ENCODE measurements at regions not wholly inside any gene's neighbourhood (a gene's known extent, or its start where the extent isn't known, plus 50 kb on each side); places are given as distances from the start of the nearest gene placed in this dataset.

DNA sequence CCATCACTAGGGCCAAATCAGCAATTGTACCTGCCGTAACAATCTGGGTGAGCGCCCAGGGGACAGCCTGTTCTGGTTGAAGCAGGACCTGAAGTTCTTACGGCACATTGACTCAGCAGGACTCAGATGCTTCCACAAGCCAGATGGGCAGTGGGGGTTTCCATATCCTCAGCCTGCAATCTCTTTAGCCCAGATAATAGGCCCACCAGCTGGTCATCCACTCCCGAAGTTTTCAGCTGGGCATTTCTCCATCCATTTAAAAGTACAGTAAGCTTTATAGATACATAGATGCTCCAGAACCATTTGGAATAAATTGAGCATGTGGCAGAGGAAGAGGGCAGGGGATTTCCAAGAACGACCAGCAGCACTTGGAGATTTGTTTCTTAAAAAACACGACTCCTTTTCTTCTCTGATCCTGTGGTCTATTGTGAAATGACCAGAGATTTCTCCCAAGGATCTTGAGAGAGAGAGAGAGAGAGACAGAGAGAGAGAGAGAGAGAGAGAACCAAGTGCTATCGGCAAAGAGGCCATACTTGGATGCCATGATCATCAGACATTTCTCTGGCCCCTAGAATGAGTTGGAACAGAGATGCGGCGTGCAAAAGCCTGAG lies 74.8 kb upstream of the PLXNC1 start:
- intact Hi-C loops (cut with micrococcal nuclease), result no loop called here
- no peaks in the 10 kb centered on the region for H3K9me3 ChIP-seq (ENCODE audit: control insufficient read depth in 1 of 2, insufficient read depth in 1 of 2, low read depth in 1 of 2, low read length in 2 of 2)
- no peaks in the 10 kb centered on the region for H3K27me3 ChIP-seq (ENCODE audit: insufficient read depth, low read length)
- H3K36me3 ChIP-seq (ENCODE audit: control insufficient read depth in 1 of 2, insufficient read depth in 2 of 2, low read length in 2 of 2), result no peaks in the 10 kb centered on the region
- no peak for ATAC-seq
- no peak overlapping the region for H3K9ac ChIP-seq (ENCODE audit: low read length)
- no peak overlapping the region for H2AFZ ChIP-seq (ENCODE audit: low read depth, low read length, poor library complexity, severe bottlenecking)
- no peaks in the 10 kb centered on the region for H3K79me2 ChIP-seq (ENCODE audit: insufficient read depth, low read length)
- ChIA-PET POLR2A (no interaction called here), CTCF (interaction anchor here (1.1 kb wide), 2 partner anchors 29 to 504 kb away, joined by 3 to 4 read pairs; no protein-coding TSS in a partner anchor), RAD21 (ENCODE audit: low non-redundant PET in 1 of 2, low total read pairs in 2 of 2, uncharacterized antibody in 2 of 2, unreplicated experiment in 2 of 2) (interaction anchor here in 1 of 2 experiments (2.1 kb wide), 1 partner anchor 504 kb away, joined by 4 read pairs; no protein-coding TSS in a partner anchor)
- 0 out of 4 replicates have a peak, but pooled peaks cover 0 to 3% of the 10 kb centered on the region in 2 experiments for H3K4me1 ChIP-seq (ENCODE audit: control insufficient read depth in 1 of 2, insufficient read depth in 2 of 2, low read length in 2 of 2)
- TF ChIP-seq POLR2AphosphoS5 (IDR thresholded peaks at IDR 0.05; ENCODE audit: low read depth, low read length), result no peak
- no peak for TF ChIP-seq JUND (IDR thresholded peaks at IDR 0.05)
- TF ChIP-seq, protein P1, sequence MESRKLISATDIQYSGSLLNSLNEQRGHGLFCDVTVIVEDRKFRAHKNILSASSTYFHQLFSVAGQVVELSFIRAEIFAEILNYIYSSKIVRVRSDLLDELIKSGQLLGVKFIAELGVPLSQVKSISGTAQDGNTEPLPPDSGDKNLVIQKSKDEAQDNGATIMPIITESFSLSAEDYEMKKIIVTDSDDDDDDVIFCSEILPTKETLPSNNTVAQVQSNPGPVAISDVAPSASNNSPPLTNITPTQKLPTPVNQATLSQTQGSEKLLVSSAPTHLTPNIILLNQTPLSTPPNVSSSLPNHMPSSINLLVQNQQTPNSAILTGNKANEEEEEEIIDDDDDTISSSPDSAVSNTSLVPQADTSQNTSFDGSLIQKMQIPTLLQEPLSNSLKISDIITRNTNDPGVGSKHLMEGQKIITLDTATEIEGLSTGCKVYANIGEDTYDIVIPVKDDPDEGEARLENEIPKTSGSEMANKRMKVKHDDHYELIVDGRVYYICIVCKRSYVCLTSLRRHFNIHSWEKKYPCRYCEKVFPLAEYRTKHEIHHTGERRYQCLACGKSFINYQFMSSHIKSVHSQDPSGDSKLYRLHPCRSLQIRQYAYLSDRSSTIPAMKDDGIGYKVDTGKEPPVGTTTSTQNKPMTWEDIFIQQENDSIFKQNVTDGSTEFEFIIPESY (IDR thresholded peaks at IDR 0.05; ENCODE audit: extremely low read depth, insufficient replicate concordance, low read length), result no peak
- H3K27ac ChIP-seq (ENCODE audit: low read depth, low read length), result no peak overlapping the region
- BruUV-seq (replicated peaks), result no TSS peak
- no peak for DNase-seq (ENCODE audit: low read depth, low spot score)
- H3K4me2 ChIP-seq (ENCODE audit: low read length), result no peak overlapping the region
- no peaks in the 10 kb centered on the region for H4K20me1 ChIP-seq (ENCODE audit: insufficient read depth)
- no peak overlapping the region for H3K4me3 ChIP-seq (replicated peaks in 1 of 2; ENCODE audit: low read depth in 1 of 2, low read length in 2 of 2)
- H3K9me2 ChIP-seq (ENCODE audit: insufficient read depth), result no peaks in the 10 kb centered on the region

DNA sequence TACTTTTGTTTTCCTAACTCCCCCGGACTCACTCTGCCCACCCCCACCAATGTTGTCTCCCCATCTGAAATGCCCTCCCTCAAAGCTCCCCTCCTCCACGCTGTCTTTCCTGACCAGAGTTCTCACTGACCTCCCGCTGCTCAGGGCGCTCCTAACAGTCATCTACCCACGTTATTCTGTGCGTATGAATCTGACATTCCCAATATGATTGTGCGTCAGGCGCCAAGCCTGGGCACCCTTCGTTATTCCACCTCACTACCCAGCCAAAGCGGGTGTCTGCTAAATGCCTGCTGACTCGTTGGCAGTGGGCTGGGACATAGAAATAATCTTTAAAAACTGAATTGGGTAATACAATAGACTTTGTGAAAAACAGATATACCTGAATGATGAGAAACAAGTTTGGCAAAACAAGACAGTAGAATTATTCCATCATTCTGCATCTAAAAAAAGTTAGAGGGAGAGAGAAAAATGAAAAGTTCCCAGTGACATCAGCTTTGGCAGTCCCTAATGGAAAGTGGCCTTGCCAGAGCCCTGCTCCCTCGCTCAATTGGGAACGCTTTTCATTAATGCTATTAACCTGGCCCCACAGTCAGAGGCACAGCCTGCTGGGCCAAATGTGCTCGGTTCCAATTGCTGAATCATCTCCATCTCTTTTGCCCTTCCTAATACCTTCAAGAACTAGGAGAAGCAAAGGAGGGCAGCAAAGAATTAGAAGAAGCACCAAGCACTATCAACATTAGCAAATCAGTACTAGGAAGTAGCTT lies 74.0 kb upstream of the PLXNC1 start:
- no peak for DNase-seq (ENCODE audit: low read depth, low spot score)
- no peak overlapping the region for H3K4me2 ChIP-seq (ENCODE audit: low read length)
- H3K4me3 ChIP-seq (replicated peaks in 1 of 2; ENCODE audit: low read depth in 1 of 2, low read length in 2 of 2), result no peak overlapping the region
- CTCF ChIA-PET, result interaction anchor here (0.6 to 2.7 kb wide), 14 partner anchors 12 to 598 kb away, joined by 3 to 23 read pairs (median 4); no protein-coding TSS in a partner anchor
- H4K20me1 ChIP-seq (ENCODE audit: insufficient read depth), result no peaks in the 10 kb centered on the region
- H3K9me3 ChIP-seq (ENCODE audit: control insufficient read depth in 1 of 2, insufficient read depth in 1 of 2, low read depth in 1 of 2, low read length in 2 of 2), result no peaks in the 10 kb centered on the region
- no peak overlapping the region for H3K9ac ChIP-seq (ENCODE audit: low read length)
- H3K4me1 ChIP-seq (ENCODE audit: control insufficient read depth in 1 of 2, insufficient read depth in 2 of 2, low read length in 2 of 2), result 0 out of 4 replicates have a peak, but pooled peaks cover 0 to 3% of the 10 kb centered on the region in 2 experiments
- ATAC-seq, result no peak
- POLR2A ChIA-PET, result no interaction called here
- H3K27ac ChIP-seq (ENCODE audit: low read depth, low read length), result no peak overlapping the region
- BruUV-seq (replicated peaks), result no TSS peak
- H3K36me3 ChIP-seq (ENCODE audit: control insufficient read depth in 1 of 2, insufficient read depth in 2 of 2, low read length in 2 of 2), result no peaks in the 10 kb centered on the region
- no peak overlapping the region for H2AFZ ChIP-seq (ENCODE audit: low read depth, low read length, poor library complexity, severe bottlenecking)
- H3K79me2 ChIP-seq (ENCODE audit: insufficient read depth, low read length), result no peaks in the 10 kb centered on the region
- intact Hi-C loops (cut with micrococcal nuclease), result no loop called here
- RAD21 ChIA-PET (ENCODE audit: low non-redundant PET in 1 of 2, low total read pairs in 2 of 2, uncharacterized antibody in 2 of 2, unreplicated experiment in 2 of 2), result interaction anchor here in 1 of 2 experiments (0.6 to 2.1 kb wide), 3 partner anchors 157 to 1165 kb away, joined by 4 to 7 read pairs (median 5); no protein-coding TSS in a partner anchor
- no peaks in the 10 kb centered on the region for H3K9me2 ChIP-seq (ENCODE audit: insufficient read depth)
- H3K27me3 ChIP-seq (ENCODE audit: insufficient read depth, low read length), result no peaks in the 10 kb centered on the region
- TF ChIP-seq POLR2A (IDR thresholded peaks at IDR 0.05; ENCODE audit: borderline replicate concordance, extremely low read depth, insufficient read depth, insufficient read length) (no peak), SRF (IDR thresholded peaks at IDR 0.05; ENCODE audit: low read depth) (no peak), FOSL1 (IDR thresholded peaks at IDR 0.05; ENCODE audit: low read depth) (no peak), EZH2 (IDR thresholded peaks at IDR 0.05) (no peak)
- TF ChIP-seq, protein P2, sequence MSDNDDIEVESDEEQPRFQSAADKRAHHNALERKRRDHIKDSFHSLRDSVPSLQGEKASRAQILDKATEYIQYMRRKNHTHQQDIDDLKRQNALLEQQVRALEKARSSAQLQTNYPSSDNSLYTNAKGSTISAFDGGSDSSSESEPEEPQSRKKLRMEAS (IDR thresholded peaks at IDR 0.05), result no peak
- TF ChIP-seq, protein P3, sequence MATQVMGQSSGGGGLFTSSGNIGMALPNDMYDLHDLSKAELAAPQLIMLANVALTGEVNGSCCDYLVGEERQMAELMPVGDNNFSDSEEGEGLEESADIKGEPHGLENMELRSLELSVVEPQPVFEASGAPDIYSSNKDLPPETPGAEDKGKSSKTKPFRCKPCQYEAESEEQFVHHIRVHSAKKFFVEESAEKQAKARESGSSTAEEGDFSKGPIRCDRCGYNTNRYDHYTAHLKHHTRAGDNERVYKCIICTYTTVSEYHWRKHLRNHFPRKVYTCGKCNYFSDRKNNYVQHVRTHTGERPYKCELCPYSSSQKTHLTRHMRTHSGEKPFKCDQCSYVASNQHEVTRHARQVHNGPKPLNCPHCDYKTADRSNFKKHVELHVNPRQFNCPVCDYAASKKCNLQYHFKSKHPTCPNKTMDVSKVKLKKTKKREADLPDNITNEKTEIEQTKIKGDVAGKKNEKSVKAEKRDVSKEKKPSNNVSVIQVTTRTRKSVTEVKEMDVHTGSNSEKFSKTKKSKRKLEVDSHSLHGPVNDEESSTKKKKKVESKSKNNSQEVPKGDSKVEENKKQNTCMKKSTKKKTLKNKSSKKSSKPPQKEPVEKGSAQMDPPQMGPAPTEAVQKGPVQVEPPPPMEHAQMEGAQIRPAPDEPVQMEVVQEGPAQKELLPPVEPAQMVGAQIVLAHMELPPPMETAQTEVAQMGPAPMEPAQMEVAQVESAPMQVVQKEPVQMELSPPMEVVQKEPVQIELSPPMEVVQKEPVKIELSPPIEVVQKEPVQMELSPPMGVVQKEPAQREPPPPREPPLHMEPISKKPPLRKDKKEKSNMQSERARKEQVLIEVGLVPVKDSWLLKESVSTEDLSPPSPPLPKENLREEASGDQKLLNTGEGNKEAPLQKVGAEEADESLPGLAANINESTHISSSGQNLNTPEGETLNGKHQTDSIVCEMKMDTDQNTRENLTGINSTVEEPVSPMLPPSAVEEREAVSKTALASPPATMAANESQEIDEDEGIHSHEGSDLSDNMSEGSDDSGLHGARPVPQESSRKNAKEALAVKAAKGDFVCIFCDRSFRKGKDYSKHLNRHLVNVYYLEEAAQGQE (IDR thresholded peaks at IDR 0.05; ENCODE audit: low read depth), result no peak

Measured in HCT116 (cell line).